ENCODE measurements at regions not wholly inside any gene's neighbourhood (a gene's known extent, or its start where the extent isn't known, plus 50 kb on each side); places are given as distances from the start of the nearest gene placed in this dataset.

- H3K36me3 Mint-ChIP-seq (ENCODE audit: low read depth) = no peaks in the 10 kb centered on the region
- intact Hi-C loops (cut with micrococcal nuclease) = no loop called here
- H3K4me1 Mint-ChIP-seq (ENCODE audit: low read depth) = no peaks in the 10 kb centered on the region
- H3K27ac Mint-ChIP-seq = no peak overlapping the region
- H3K27me3 Mint-ChIP-seq = peaks cover 3% of the 10 kb centered on the region
- H3K4me3 Mint-ChIP-seq = no peak overlapping the region
- H3K9me3 Mint-ChIP-seq = no peaks in the 10 kb centered on the region
Measured at GRCh38 chr10:33046792-33047191, 88.8 kb upstream of the ITGB1 start.

GRCh38 chr10:33045421-33045820, 87.4 kb upstream of the ITGB1 start:
- H3K9me3 Mint-ChIP-seq = no peaks in the 10 kb centered on the region
- no peak overlapping the region for H3K27ac Mint-ChIP-seq
- peaks cover 4% of the 10 kb centered on the region for H3K27me3 Mint-ChIP-seq
- H3K36me3 Mint-ChIP-seq (ENCODE audit: low read depth) = no peaks in the 10 kb centered on the region
- intact Hi-C loops (cut with micrococcal nuclease) = no loop called here
- H3K4me3 Mint-ChIP-seq = no peak overlapping the region
- H3K4me1 Mint-ChIP-seq (ENCODE audit: low read depth) = no peaks in the 10 kb centered on the region

GRCh38 chr10:33042565-33042964, 84.5 kb upstream of the ITGB1 start:
- Mint-ChIP-seq H3K27ac (no peak overlapping the region), H3K36me3 (ENCODE audit: low read depth) (no peaks in the 10 kb centered on the region), H3K4me1 (ENCODE audit: low read depth) (no peaks in the 10 kb centered on the region), H3K4me3 (no peak overlapping the region), H3K9me3 (no peaks in the 10 kb centered on the region), H3K27me3 (peaks cover 4% of the 10 kb centered on the region)
- intact Hi-C loops (cut with micrococcal nuclease) = no loop called here

GRCh38 chr10:33041783-33042437, 83.9 kb upstream of the ITGB1 start:
- no peaks in the 10 kb centered on the region for H3K4me1 Mint-ChIP-seq (ENCODE audit: low read depth)
- H3K4me3 Mint-ChIP-seq = no peak overlapping the region
- H3K9me3 Mint-ChIP-seq = no peaks in the 10 kb centered on the region
- intact Hi-C loops (cut with micrococcal nuclease) = no loop called here
- H3K27me3 Mint-ChIP-seq = peaks cover 4% of the 10 kb centered on the region
- H3K27ac Mint-ChIP-seq = no peak overlapping the region
- no peaks in the 10 kb centered on the region for H3K36me3 Mint-ChIP-seq (ENCODE audit: low read depth)

GRCh38 chr10:33040436-33040835, 82.4 kb upstream of the ITGB1 start:
- no peaks in the 10 kb centered on the region for H3K4me1 Mint-ChIP-seq (ENCODE audit: low read depth)
- intact Hi-C loops (cut with micrococcal nuclease) = no loop called here
- peaks cover 4% of the 10 kb centered on the region for H3K27me3 Mint-ChIP-seq
- H3K36me3 Mint-ChIP-seq (ENCODE audit: low read depth) = no peaks in the 10 kb centered on the region
- no peak overlapping the region for H3K4me3 Mint-ChIP-seq
- H3K9me3 Mint-ChIP-seq = no peaks in the 10 kb centered on the region
- H3K27ac Mint-ChIP-seq = no peak overlapping the region

GRCh38 chr10:33039181-33039580, 81.2 kb upstream of the ITGB1 start:
- Mint-ChIP-seq H3K9me3 (no peaks in the 10 kb centered on the region), H3K36me3 (ENCODE audit: low read depth) (no peaks in the 10 kb centered on the region), H3K4me3 (no peak overlapping the region), H3K27me3 (peaks cover 3% of the 10 kb centered on the region), H3K4me1 (ENCODE audit: low read depth) (no peaks in the 10 kb centered on the region), H3K27ac (no peak overlapping the region)
- intact Hi-C loops (cut with micrococcal nuclease) = no loop called here

GRCh38 chr10:33038672-33039071, 80.6 kb upstream of the ITGB1 start:
- H3K4me3 Mint-ChIP-seq = no peak overlapping the region
- no peaks in the 10 kb centered on the region for H3K9me3 Mint-ChIP-seq
- no peak overlapping the region for H3K27ac Mint-ChIP-seq
- H3K27me3 Mint-ChIP-seq = peaks cover 3% of the 10 kb centered on the region
- H3K4me1 Mint-ChIP-seq (ENCODE audit: low read depth) = no peaks in the 10 kb centered on the region
- intact Hi-C loops (cut with micrococcal nuclease) = no loop called here
- no peaks in the 10 kb centered on the region for H3K36me3 Mint-ChIP-seq (ENCODE audit: low read depth)

- Mint-ChIP-seq H3K27ac (no peak overlapping the region), H3K9me3 (no peaks in the 10 kb centered on the region), H3K27me3 (peaks cover 3% of the 10 kb centered on the region), H3K36me3 (ENCODE audit: low read depth) (no peaks in the 10 kb centered on the region), H3K4me3 (no peak overlapping the region), H3K4me1 (ENCODE audit: low read depth) (no peaks in the 10 kb centered on the region)
- intact Hi-C loops (cut with micrococcal nuclease) = no loop called here
Measured at GRCh38 chr10:33037726-33038125, 79.7 kb upstream of the ITGB1 start.

GRCh38 chr10:33036670-33037069, 78.6 kb upstream of the ITGB1 start:
- Mint-ChIP-seq H3K4me1 (ENCODE audit: low read depth) (no peaks in the 10 kb centered on the region), H3K4me3 (no peak overlapping the region), H3K27ac (no peak overlapping the region), H3K36me3 (ENCODE audit: low read depth) (no peaks in the 10 kb centered on the region), H3K27me3 (no peaks in the 10 kb centered on the region), H3K9me3 (no peaks in the 10 kb centered on the region)
- intact Hi-C loops (cut with micrococcal nuclease) = no loop called here

- H3K4me3 Mint-ChIP-seq = no peak overlapping the region
- no peaks in the 10 kb centered on the region for H3K27me3 Mint-ChIP-seq
- no peak overlapping the region for H3K27ac Mint-ChIP-seq
- H3K36me3 Mint-ChIP-seq (ENCODE audit: low read depth) = no peaks in the 10 kb centered on the region
- intact Hi-C loops (cut with micrococcal nuclease) = no loop called here
- H3K4me1 Mint-ChIP-seq (ENCODE audit: low read depth) = no peaks in the 10 kb centered on the region
- no peaks in the 10 kb centered on the region for H3K9me3 Mint-ChIP-seq
Measured at GRCh38 chr10:33035411-33035810, 77.4 kb upstream of the ITGB1 start.

- Mint-ChIP-seq H3K9me3 (no peaks in the 10 kb centered on the region), H3K27me3 (no peaks in the 10 kb centered on the region), H3K36me3 (ENCODE audit: low read depth) (no peaks in the 10 kb centered on the region), H3K4me3 (no peak overlapping the region), H3K4me1 (ENCODE audit: low read depth) (no peaks in the 10 kb centered on the region), H3K27ac (no peak overlapping the region)
- intact Hi-C loops (cut with micrococcal nuclease) = no loop called here
Measured at GRCh38 chr10:33034931-33035330, 76.9 kb upstream of the ITGB1 start.

- intact Hi-C loops (cut with micrococcal nuclease) = no loop called here
- Mint-ChIP-seq H3K27ac (no peak overlapping the region), H3K9me3 (no peaks in the 10 kb centered on the region), H3K4me1 (ENCODE audit: low read depth) (no peaks in the 10 kb centered on the region), H3K27me3 (no peaks in the 10 kb centered on the region), H3K4me3 (no peak overlapping the region), H3K36me3 (ENCODE audit: low read depth) (no peaks in the 10 kb centered on the region)
Measured at GRCh38 chr10:33032654-33033151, 74.7 kb upstream of the ITGB1 start.

GRCh38 chr10:33031815-33032653, 74.0 kb upstream of the ITGB1 start:
- Mint-ChIP-seq H3K4me1 (ENCODE audit: low read depth) (no peaks in the 10 kb centered on the region), H3K4me3 (no peak overlapping the region), H3K27me3 (no peaks in the 10 kb centered on the region), H3K27ac (no peak overlapping the region), H3K36me3 (ENCODE audit: low read depth) (no peaks in the 10 kb centered on the region), H3K9me3 (no peaks in the 10 kb centered on the region)
- intact Hi-C loops (cut with micrococcal nuclease) = no loop called here

GRCh38 chr10:33031171-33031570, 73.1 kb upstream of the ITGB1 start:
- H3K4me1 Mint-ChIP-seq (ENCODE audit: low read depth) = no peaks in the 10 kb centered on the region
- no peak overlapping the region for H3K4me3 Mint-ChIP-seq
- no peaks in the 10 kb centered on the region for H3K9me3 Mint-ChIP-seq
- intact Hi-C loops (cut with micrococcal nuclease) = no loop called here
- H3K36me3 Mint-ChIP-seq (ENCODE audit: low read depth) = no peaks in the 10 kb centered on the region
- H3K27me3 Mint-ChIP-seq = peaks cover 3% of the 10 kb centered on the region
- no peak overlapping the region for H3K27ac Mint-ChIP-seq
